Activated naive CD4-positive, alpha-beta T cell treated with anti-CD3 and anti-CD28 coated beads for 36 hours (primary cell): ENCODE measurements at regions not wholly inside any gene's neighbourhood (a gene's known extent, or its start where the extent isn't known, plus 50 kb on each side); places are given as distances from the start of the nearest gene placed in this dataset.

Experiments
- CTCF ChIA-PET: fragments of 350-600 bp; sonication (Branson Sonifier 250); formaldehyde crosslinking; loops from one replicate; lab custom pipeline; 2021; ENCODE audit warnings: antibody characterized with exemption; lab: Charles Lee
- DNase-seq: peaks from one replicate; pipeline ENCODE4 v3.0.0-alpha.2; 2020
- H3K27ac Mint-ChIP-seq: one replicate; pipeline ENCODE4 v1.8.0; 2021; ENCODE audit warnings: mild to moderate bottlenecking, mixed read lengths
- H3K27me3 Mint-ChIP-seq: one replicate; pipeline ENCODE4 v1.8.0; 2021; ENCODE audit warnings: low read depth, mixed read lengths
- H3K36me3 Mint-ChIP-seq: one replicate; pipeline ENCODE4 v1.8.0; 2021; ENCODE audit warnings: low read depth, mixed read lengths
- H3K4me1 Mint-ChIP-seq: one replicate; pipeline ENCODE4 v1.8.0; 2021; ENCODE audit warnings: low read depth, mixed read lengths
- H3K4me3 Mint-ChIP-seq: one replicate; pipeline ENCODE4 v1.8.0; 2021; ENCODE audit warnings: mild to moderate bottlenecking, moderate library complexity, mixed read lengths
- H3K9me3 Mint-ChIP-seq: one replicate; pipeline ENCODE4 v1.8.0; 2021; ENCODE audit warnings: mixed read lengths
- intact Hi-C: fragments of 100-400 bp; cut with micrococcal nuclease; formaldehyde crosslinking; loops from one replicate; pipeline ENCODE4 v1.15.1; 2023

GRCh38 chr1:163684785-163685184 lies 363.0 kb downstream of the NUF2 start:
- no peak overlapping the region for H3K27ac Mint-ChIP-seq
- intact Hi-C loops: no loop called here
- H3K9me3 Mint-ChIP-seq: peaks cover 9% of the 10 kb centered on the region
- H3K36me3 Mint-ChIP-seq: no peaks in the 10 kb centered on the region
- DNase-seq: no peak
- CTCF ChIA-PET: no interaction called here
- no peaks in the 10 kb centered on the region for H3K27me3 Mint-ChIP-seq
- H3K4me3 Mint-ChIP-seq: no peak overlapping the region
- no peaks in the 10 kb centered on the region for H3K4me1 Mint-ChIP-seq

- no peaks in the 10 kb centered on the region for H3K27me3 Mint-ChIP-seq
- H3K27ac Mint-ChIP-seq: no peak overlapping the region
- intact Hi-C loops: no loop called here
- CTCF ChIA-PET: interaction anchor here (0.5 kb wide), 1 partner anchor 279 kb away, joined by 3 read pairs; no protein-coding TSS in a partner anchor
- no peaks in the 10 kb centered on the region for H3K4me1 Mint-ChIP-seq
- H3K36me3 Mint-ChIP-seq: no peaks in the 10 kb centered on the region
- no peak overlapping the region for H3K4me3 Mint-ChIP-seq
- no peak for DNase-seq
- peaks cover 10% of the 10 kb centered on the region for H3K9me3 Mint-ChIP-seq
Observed at GRCh38 chr1:163692266-163692665, 370.5 kb downstream of the NUF2 start.

GRCh38 chr1:163697137-163697536 lies 375.4 kb downstream of the NUF2 start:
- H3K36me3 Mint-ChIP-seq: no peaks in the 10 kb centered on the region
- peaks cover 9% of the 10 kb centered on the region for H3K9me3 Mint-ChIP-seq
- H3K4me3 Mint-ChIP-seq: no peak overlapping the region
- CTCF ChIA-PET: no interaction called here
- no peaks in the 10 kb centered on the region for H3K27me3 Mint-ChIP-seq
- peak; percentile 6 for DNase-seq
- H3K27ac Mint-ChIP-seq: no peak overlapping the region
- intact Hi-C loops: no loop called here
- H3K4me1 Mint-ChIP-seq: no peaks in the 10 kb centered on the region

GRCh38 chr1:163701783-163702374 lies 380.1 kb downstream of the NUF2 start:
- DNase-seq: no peak
- H3K9me3 Mint-ChIP-seq: no peaks in the 10 kb centered on the region
- no peaks in the 10 kb centered on the region for H3K4me1 Mint-ChIP-seq
- H3K27ac Mint-ChIP-seq: no peak overlapping the region
- intact Hi-C loops: no loop called here
- no peak overlapping the region for H3K4me3 Mint-ChIP-seq
- H3K27me3 Mint-ChIP-seq: no peaks in the 10 kb centered on the region
- no peaks in the 10 kb centered on the region for H3K36me3 Mint-ChIP-seq
- CTCF ChIA-PET: no interaction called here

GRCh38 chr1:163703794-163704193 lies 382.0 kb downstream of the NUF2 start:
- DNase-seq: no peak
- Mint-ChIP-seq H3K27ac (no peak overlapping the region), H3K4me3 (no peak overlapping the region), H3K9me3 (peaks cover 3% of the 10 kb centered on the region), H3K36me3 (no peaks in the 10 kb centered on the region), H3K4me1 (no peaks in the 10 kb centered on the region), H3K27me3 (no peaks in the 10 kb centered on the region)
- intact Hi-C loops: no loop called here
- CTCF ChIA-PET: no interaction called here

GRCh38 chr1:163706915-163707314 lies 385.2 kb downstream of the NUF2 start:
- CTCF ChIA-PET: no interaction called here

GRCh38 chr1:163709636-163710035 lies 387.9 kb downstream of the NUF2 start:
- H3K4me3 Mint-ChIP-seq: no peak overlapping the region
- H3K9me3 Mint-ChIP-seq: peaks cover 9% of the 10 kb centered on the region
- no peak overlapping the region for H3K27ac Mint-ChIP-seq

More at GRCh38 chr1:163706915-163707314, 385.2 kb downstream of the NUF2 start:
- Mint-ChIP-seq H3K4me1 (no peaks in the 10 kb centered on the region), H3K4me3 (no peak overlapping the region), H3K27ac (no peak overlapping the region), H3K9me3 (peaks cover 8% of the 10 kb centered on the region), H3K36me3 (no peaks in the 10 kb centered on the region), H3K27me3 (no peaks in the 10 kb centered on the region)
- intact Hi-C loops: no loop called here
- no peak for DNase-seq

GRCh38 chr1:163712321-163712720 lies 390.6 kb downstream of the NUF2 start:
- no peak overlapping the region for H3K4me3 Mint-ChIP-seq

More at GRCh38 chr1:163709636-163710035, 387.9 kb downstream of the NUF2 start:
- Mint-ChIP-seq H3K36me3 (no peaks in the 10 kb centered on the region), H3K27me3 (no peaks in the 10 kb centered on the region), H3K4me1 (no peaks in the 10 kb centered on the region)
- DNase-seq: no peak
- intact Hi-C loops: no loop called here
- CTCF ChIA-PET: no interaction called here

GRCh38 chr1:163720294-163720693 lies 398.5 kb downstream of the NUF2 start:
- DNase-seq: no peak
- CTCF ChIA-PET: no interaction called here
- peaks cover 17% of the 10 kb centered on the region for H3K9me3 Mint-ChIP-seq
- intact Hi-C loops: no loop called here
- no peaks in the 10 kb centered on the region for H3K36me3 Mint-ChIP-seq
- H3K4me3 Mint-ChIP-seq: no peak overlapping the region
- H3K4me1 Mint-ChIP-seq: no peaks in the 10 kb centered on the region
- H3K27ac Mint-ChIP-seq: no peak overlapping the region
- H3K27me3 Mint-ChIP-seq: no peaks in the 10 kb centered on the region

More at GRCh38 chr1:163712321-163712720, 390.6 kb downstream of the NUF2 start:
- no peaks in the 10 kb centered on the region for H3K36me3 Mint-ChIP-seq
- H3K9me3 Mint-ChIP-seq: peaks cover 8% of the 10 kb centered on the region
- intact Hi-C loops: no loop called here
- no peak overlapping the region for H3K27ac Mint-ChIP-seq
- no peak for DNase-seq
- no peaks in the 10 kb centered on the region for H3K27me3 Mint-ChIP-seq
- H3K4me1 Mint-ChIP-seq: no peaks in the 10 kb centered on the region
- CTCF ChIA-PET: no interaction called here

GRCh38 chr1:163725551-163725950 lies 403.8 kb downstream of the NUF2 start:
- Mint-ChIP-seq H3K36me3 (no peaks in the 10 kb centered on the region), H3K4me1 (no peaks in the 10 kb centered on the region), H3K4me3 (no peak overlapping the region), H3K27ac (no peak overlapping the region), H3K9me3 (peaks cover 12% of the 10 kb centered on the region), H3K27me3 (no peaks in the 10 kb centered on the region)
- CTCF ChIA-PET: no interaction called here
- DNase-seq: no peak
- intact Hi-C loops: no loop called here

- intact Hi-C loops: no loop called here
- Mint-ChIP-seq H3K4me1 (no peaks in the 10 kb centered on the region), H3K27me3 (no peaks in the 10 kb centered on the region), H3K27ac (no peak overlapping the region), H3K4me3 (no peak overlapping the region), H3K9me3 (peaks cover 11% of the 10 kb centered on the region), H3K36me3 (no peaks in the 10 kb centered on the region)
- CTCF ChIA-PET: no interaction called here
- no peak for DNase-seq
Observed at GRCh38 chr1:163730411-163730821, 408.7 kb downstream of the NUF2 start.

GRCh38 chr1:163737261-163737660 lies 415.5 kb downstream of the NUF2 start:
- CTCF ChIA-PET: interaction anchor here (0.7 to 0.8 kb wide), 2 partner anchors 21 to 33 kb away, joined by 3 to 4 read pairs; no protein-coding TSS in a partner anchor
- DNase-seq: no peak
- no peak overlapping the region for H3K27ac Mint-ChIP-seq
- H3K4me1 Mint-ChIP-seq: no peaks in the 10 kb centered on the region
- intact Hi-C loops: no loop called here
- H3K4me3 Mint-ChIP-seq: no peak overlapping the region
- no peaks in the 10 kb centered on the region for H3K36me3 Mint-ChIP-seq
- no peaks in the 10 kb centered on the region for H3K27me3 Mint-ChIP-seq
- peaks cover 7% of the 10 kb centered on the region for H3K9me3 Mint-ChIP-seq

GRCh38 chr1:163744301-163744887 lies 422.6 kb downstream of the NUF2 start:
- intact Hi-C loops: no loop called here
- Mint-ChIP-seq H3K27ac (no peak overlapping the region), H3K4me1 (no peaks in the 10 kb centered on the region), H3K27me3 (no peaks in the 10 kb centered on the region), H3K9me3 (peaks cover 11% of the 10 kb centered on the region), H3K4me3 (no peak overlapping the region), H3K36me3 (no peaks in the 10 kb centered on the region)
- DNase-seq: no peak
- CTCF ChIA-PET: no interaction called here
